B cell (primary cell): ENCODE measurements at regions not wholly inside any gene's neighbourhood (a gene's known extent, or its start where the extent isn't known, plus 50 kb on each side); places are given as distances from the start of the nearest gene placed in this dataset.

Experiments used
- ATAC-seq: fragments of 200-7000 bp; cut with Tn5 transposase; one replicate; pipeline ENCODE4 v1.10.0; 2021; ENCODE audit warnings: low read depth, mild to moderate bottlenecking, moderate number of reproducible peaks, moderate library complexity
- CTCF ChIA-PET: fragments of 350-600 bp; sonication (Branson Sonifier 250); formaldehyde crosslinking; loops from one replicate; lab custom pipeline; 2021; ENCODE audit warnings: antibody characterized with exemption, inconsistent platforms; lab: Charles Lee
- POLR2A ChIA-PET: fragments of 350-600 bp; sonication (Branson Sonifier 250); formaldehyde crosslinking; loops from one replicate; lab custom pipeline; 2021; ENCODE audit warnings: antibody characterized with exemption; lab: Charles Lee
- DNase-seq: peaks from one replicate; pipeline ENCODE4 v3.0.0; 2013
- H2AFZ ChIP-seq: 2 replicates; pipeline ENCODE4 v1.6.1; 2012; ENCODE audit warnings: mild to moderate bottlenecking, low read depth, low read length; ENCODE audit not compliant: insufficient read depth, poor library complexity, severe bottlenecking
- H3K27ac ChIP-seq, 2 donors: 1 replicate in 1 of 2; 2 replicates in 1 of 2; pipeline ENCODE4 v1.5.1; 2012 to 2013; ENCODE audit warnings: low read length in 2 of 2, mild to moderate bottlenecking in 2 of 2, moderate library complexity in 1 of 2
- H3K27me3 ChIP-seq, 4 experiments: fragments of 200-600 bp in 1 of 4; sonication (generic) in 1 of 4; replicated peaks in 1 of 4; 1 replicate in 2 of 4; 2 replicates in 2 of 4; pipeline versions ENCODE4 v1.6.1 to v1.7.0; 2013 to 2016; ENCODE audit warnings: low read length in 3 of 4, mild to moderate bottlenecking in 2 of 4, mixed read lengths in 1 of 4, moderate library complexity in 1 of 4; ENCODE audit not compliant: insufficient read depth in 4 of 4, control insufficient read depth in 3 of 4; ENCODE audit errors: control extremely low read depth in 1 of 4
- H3K36me3 ChIP-seq, 2 experiments: replicated peaks in 1 of 2; 1 replicate in 1 of 2; 2 replicates in 1 of 2; pipeline versions ENCODE4 v1.6.1 to v1.7.1; 2013; ENCODE audit warnings: low read length in 1 of 2; ENCODE audit not compliant: insufficient read depth in 2 of 2, control insufficient read depth in 1 of 2; ENCODE audit errors: control extremely low read depth in 1 of 2, extremely low read depth in 1 of 2
- H3K4me1 ChIP-seq, 2 donors: fragments of 200-600 bp in 1 of 2; sonication (generic) in 1 of 2; 1 replicate in 1 of 2; 2 replicates in 1 of 2; pipeline versions ENCODE4 v1.5.1 to v1.6.1; 2013 to 2017; ENCODE audit warnings: low read length in 2 of 2; ENCODE audit not compliant: control insufficient read depth in 2 of 2, insufficient read depth in 2 of 2
- H3K4me2 ChIP-seq: replicated peaks from 2 replicates; pipeline ENCODE3; 2012; ENCODE audit warnings: mild to moderate bottlenecking, low read depth, low read length; ENCODE audit not compliant: poor library complexity, severe bottlenecking
- H3K4me3 ChIP-seq, 5 experiments: fragments of 200-600 bp in 1 of 5; sonication (generic) in 1 of 5; 1 replicate in 3 of 5; 2 replicates in 2 of 5; pipeline versions ENCODE4 v1.5.1 to v1.7.0; 2011 to 2016; ENCODE audit warnings: low read length in 4 of 5, mild to moderate bottlenecking in 4 of 5, low read depth in 2 of 5, control low read depth in 1 of 5, moderate library complexity in 1 of 5; ENCODE audit not compliant: insufficient read depth in 1 of 5; ENCODE audit errors: control extremely low read depth in 1 of 5, extremely low read depth in 1 of 5
- H3K79me2 ChIP-seq: fragments of 200-600 bp; sonication (generic); one replicate; pipeline ENCODE4 v1.6.0; 2016; ENCODE audit warnings: low read length; ENCODE audit not compliant: control insufficient read depth, insufficient read depth
- H3K9ac ChIP-seq: fragments of 200-600 bp; sonication (generic); 2 replicates; pipeline ENCODE4 v1.6.1; 2017; ENCODE audit warnings: mild to moderate bottlenecking, low read length, moderate library complexity
- H3K9me3 ChIP-seq, 3 donors: one replicate each; pipeline versions ENCODE4 v1.6.1 to v1.7.1; 2013; ENCODE audit warnings: low read length in 2 of 3; ENCODE audit not compliant: control insufficient read depth in 2 of 3, insufficient read depth in 1 of 3; ENCODE audit errors: control extremely low read depth in 1 of 3
- H4K20me1 ChIP-seq: 2 replicates; pipeline ENCODE4 v1.6.0; 2012; ENCODE audit warnings: mild to moderate bottlenecking, low read length; ENCODE audit not compliant: insufficient read depth, control insufficient read depth, poor library complexity, severe bottlenecking
- H3K27ac Mint-ChIP-seq: one replicate; pipeline ENCODE4 v1.8.0; 2021; ENCODE audit warnings: mixed read lengths
- H3K27me3 Mint-ChIP-seq: one replicate; pipeline ENCODE4 v1.8.0; 2021; ENCODE audit warnings: mixed read lengths
- H3K4me1 Mint-ChIP-seq: one replicate; pipeline ENCODE4 v1.8.0; 2021; ENCODE audit warnings: mixed read lengths
- H3K4me3 Mint-ChIP-seq: one replicate; pipeline ENCODE4 v1.8.0; 2021; ENCODE audit warnings: mixed read lengths
- H3K9me3 Mint-ChIP-seq: one replicate; pipeline ENCODE4 v1.8.0; 2022; ENCODE audit warnings: mixed read lengths; ENCODE audit not compliant: insufficient read depth
- CTCF ChIP-seq: fragments of 200-600 bp; IDR thresholded peaks from one replicate; pipeline ENCODE4 v1.8.0; 2022; ENCODE audit warnings: antibody characterized with exemption, mild to moderate bottlenecking
- EZH2 ChIP-seq: IDR thresholded peaks from 2 replicates; pipeline ENCODE4 v1.6.1; 2012; ENCODE audit warnings: borderline replicate concordance, low read depth, mild to moderate bottlenecking, moderate library complexity, low read length; ENCODE audit not compliant: insufficient read depth, poor library complexity, severe bottlenecking
- WGBS: methylation state at CpG from one replicate; pipeline ENCODE4 v1.1.5; 2013; ENCODE audit warnings: missing lambda C conversion rate; ENCODE audit not compliant: insufficient coverage; 5-methylcytosine and 5-hydroxymethylcytosine counted together
- intact Hi-C: fragments of 100-400 bp; cut with micrococcal nuclease; formaldehyde crosslinking; loops from one replicate; pipeline ENCODE4 v1.10.0; 2022

- Mint-ChIP-seq H3K9me3 (peaks cover 3% of the 10 kb centered on the region), H3K27me3 (no peaks in the 10 kb centered on the region), H3K4me1 (no peaks in the 10 kb centered on the region), H3K27ac (no peak overlapping the region), H3K4me3 (no peak overlapping the region)
- Histone ChIP-seq H3K27me3 (no peaks in the 10 kb centered on the region), H3K79me2 (no peaks in the 10 kb centered on the region), H4K20me1 (no peaks in the 10 kb centered on the region), H3K4me2 (no peak overlapping the region), H3K9ac (no peak overlapping the region), H3K27ac (no peak overlapping the region), H3K4me3 (no peak overlapping the region), H3K4me1 (no peaks in the 10 kb centered on the region), H3K9me3 (no peaks in the 10 kb centered on the region), H3K36me3 (no peaks in the 10 kb centered on the region), H2AFZ (no peak overlapping the region)
- WGBS: 61% methylated on average over 2 of the region's 2 CpGs
- POLR2A ChIA-PET: no interaction called here
- CTCF ChIA-PET: no interaction called here
- DNase-seq (no peak), ATAC-seq (no peak)
- intact Hi-C loops: no loop called here
- TF ChIP-seq EZH2: no peak
- no peak for TF ChIP-seq CTCF
Measured at GRCh38 chr6:47967843-47968242, 143.2 kb downstream of the PTCHD4 start.

- ChIA-PET CTCF (no interaction called here), POLR2A (no interaction called here)
- Histone ChIP-seq H3K4me1 (no peaks in the 10 kb centered on the region), H3K9ac (no peak overlapping the region), H3K9me3 (no peaks in the 10 kb centered on the region), H3K27me3 (no peaks in the 10 kb centered on the region), H3K79me2 (no peaks in the 10 kb centered on the region), H2AFZ (no peak overlapping the region), H4K20me1 (no peaks in the 10 kb centered on the region), H3K27ac (no peak overlapping the region), H3K4me2 (no peak overlapping the region), H3K36me3 (no peaks in the 10 kb centered on the region), H3K4me3 (no peak overlapping the region)
- Mint-ChIP-seq H3K4me3 (no peak overlapping the region), H3K27ac (no peak overlapping the region), H3K4me1 (no peaks in the 10 kb centered on the region), H3K27me3 (no peaks in the 10 kb centered on the region), H3K9me3 (peaks cover 3% of the 10 kb centered on the region)
- no peak for DNase-seq
- WGBS: no CpG with 5 or more reads among the region's 3 CpGs
- no peak for ATAC-seq
- TF ChIP-seq CTCF (no peak), EZH2 (no peak)
- intact Hi-C loops: no loop called here
Measured at GRCh38 chr6:47964969-47965368, 146.0 kb downstream of the PTCHD4 start.
